ENCODE measurements at regions not wholly inside any gene's neighbourhood (a gene's known extent, or its start where the extent isn't known, plus 50 kb on each side); places are given as distances from the start of the nearest gene placed in this dataset.

DNA sequence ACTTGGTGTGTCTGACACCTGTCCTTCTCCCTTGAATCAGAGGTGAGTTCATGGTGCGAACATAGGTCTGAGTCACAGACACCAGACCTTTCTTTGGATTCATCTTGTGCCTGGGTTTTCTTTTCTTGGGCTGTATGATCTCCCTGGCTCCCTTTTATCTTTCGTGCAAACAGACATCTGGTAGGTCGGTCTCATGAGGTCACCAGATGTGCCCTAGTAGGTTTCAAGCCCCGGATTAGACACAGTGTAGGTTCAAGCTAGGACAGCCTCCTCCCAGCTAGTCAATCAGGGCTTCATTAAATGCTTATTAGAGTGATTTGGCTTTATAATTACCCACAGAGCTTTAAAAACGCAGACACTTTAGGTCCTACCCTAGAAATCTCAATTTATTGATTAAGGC, 106.0 kb upstream of the MYO10 start (continued):
- no peak for TF ChIP-seq NFYB (IDR thresholded peaks at IDR 0.05; ENCODE audit: extremely low read depth, insufficient read length)
- TF ChIP-seq BCL6 (CRISPR knock-in tag; IDR thresholded peaks at IDR 0.05), result no peak
- TF ChIP-seq, protein P1, sequence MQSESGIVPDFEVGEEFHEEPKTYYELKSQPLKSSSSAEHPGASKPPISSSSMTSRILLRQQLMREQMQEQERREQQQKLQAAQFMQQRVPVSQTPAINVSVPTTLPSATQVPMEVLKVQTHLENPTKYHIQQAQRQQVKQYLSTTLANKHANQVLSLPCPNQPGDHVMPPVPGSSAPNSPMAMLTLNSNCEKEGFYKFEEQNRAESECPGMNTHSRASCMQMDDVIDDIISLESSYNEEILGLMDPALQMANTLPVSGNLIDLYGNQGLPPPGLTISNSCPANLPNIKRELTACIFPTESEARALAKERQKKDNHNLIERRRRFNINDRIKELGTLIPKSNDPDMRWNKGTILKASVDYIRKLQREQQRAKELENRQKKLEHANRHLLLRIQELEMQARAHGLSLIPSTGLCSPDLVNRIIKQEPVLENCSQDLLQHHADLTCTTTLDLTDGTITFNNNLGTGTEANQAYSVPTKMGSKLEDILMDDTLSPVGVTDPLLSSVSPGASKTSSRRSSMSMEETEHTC (IDR thresholded peaks at IDR 0.05), result no peak

DNA sequence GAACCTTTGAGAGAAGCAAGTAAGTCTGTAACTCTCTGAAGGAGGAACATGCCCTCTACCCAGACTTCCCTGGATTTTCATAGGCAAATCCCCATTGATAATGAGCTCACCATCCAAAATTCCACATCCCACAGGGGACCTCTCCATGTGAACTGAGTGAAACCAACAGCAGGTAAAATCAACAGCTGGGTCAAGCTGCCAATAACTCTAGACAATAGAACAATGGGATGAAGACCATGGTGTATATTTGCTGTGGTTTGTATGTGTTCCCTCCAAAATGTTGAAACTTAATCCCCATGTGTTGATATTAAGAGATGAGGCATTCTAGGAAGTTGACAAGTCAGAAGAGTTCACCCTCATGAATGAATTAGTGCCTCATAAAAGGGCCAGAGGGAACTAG, 110.2 kb upstream of the MYO10 start:
- Histone ChIP-seq H3K9ac (ENCODE audit: insufficient read depth in 1 of 2, low read depth in 2 of 2, low read length in 2 of 2) (no peak overlapping the region), H2AFZ (ENCODE audit: low read depth, low read length) (no peak overlapping the region), H3K4me1 (replicated peaks in 1 of 2; ENCODE audit: control insufficient read depth in 2 of 2, insufficient read depth in 2 of 2, low read length in 2 of 2) (no peaks in the 10 kb centered on the region), H3K79me2 (ENCODE audit: control insufficient read depth, insufficient read depth, low read length) (no peaks in the 10 kb centered on the region), H3K4me3 (no peak overlapping the region), H3K9me1 (ENCODE audit: control insufficient read depth, insufficient read depth, low read length) (no peaks in the 10 kb centered on the region), H3K27me3 (ENCODE audit: control insufficient read depth in 2 of 2, insufficient read depth in 2 of 2, low read length in 2 of 2) (peaks cover 0 to 4% of the 10 kb centered on the region in 2 experiments; a peak in 1 of 5 replicates), H3K9me3 (replicated peaks; ENCODE audit: control insufficient read depth, insufficient read depth, low read depth, low read length) (no peaks in the 10 kb centered on the region), H3K27ac (ENCODE audit: extremely low read depth, low read depth, low read length) (no peak overlapping the region), H4K20me1 (replicated peaks; ENCODE audit: control insufficient read depth, insufficient read depth, low read length) (no peaks in the 10 kb centered on the region), H3K4me2 (ENCODE audit: insufficient read depth, low read length) (no peak overlapping the region), H3K36me3 (ENCODE audit: control insufficient read depth, insufficient read depth, low read length) (no peaks in the 10 kb centered on the region)
- no peak for FAIRE-seq
- ChIA-PET POLR2A (no interaction called here), CTCF (ENCODE audit: low intra/inter-chr PET ratio) (no interaction called here)
- intact Hi-C loops (cut with micrococcal nuclease), result no loop called here
- no TSS peak for BruUV-seq (replicated peaks)
- DNase-seq (ENCODE audit: extremely low read depth in 1 of 4, low spot score in 3 of 4), result no peak
- in situ Hi-C loops (cut with MboI), result no loop called here
- no peak for ATAC-seq
- TF ChIP-seq PTBP1 (IDR thresholded peaks at IDR 0.05; ENCODE audit: low read depth, low read length) (no peak), FOXK1 (CRISPR knock-in tag; IDR thresholded peaks at IDR 0.05; ENCODE audit: borderline replicate concordance) (no peak), IFI16 (CRISPR knock-in tag; IDR thresholded peaks at IDR 0.05) (no peak), GTF2F1 (IDR thresholded peaks at IDR 0.05; ENCODE audit: low read depth, low read length) (no peak), ZC3H4 (CRISPR knock-in tag; IDR thresholded peaks at IDR 0.05; ENCODE audit: borderline replicate concordance) (no peak), SMARCC2 (IDR thresholded peaks at IDR 0.05; ENCODE audit: low read depth) (no peak), XRCC4 (IDR thresholded peaks at IDR 0.05; ENCODE audit: extremely low read depth, insufficient read depth, insufficient read length) (no peak), NCOR1 (IDR thresholded peaks at IDR 0.05) (no peak), COPS2 (conservative IDR thresholded peaks at IDR 0.05) (no peak), ZNF197 (CRISPR knock-in tag; IDR thresholded peaks at IDR 0.05; ENCODE audit: low read depth) (no peak), L3MBTL2 (IDR thresholded peaks at IDR 0.05) (no peak), TGIF2 (CRISPR knock-in tag; IDR thresholded peaks at IDR 0.05) (no peak), SUPT5H (IDR thresholded peaks at IDR 0.05) (no peak), EP400 (IDR thresholded peaks at IDR 0.05) (no peak)
- TF ChIP-seq, protein P2, sequence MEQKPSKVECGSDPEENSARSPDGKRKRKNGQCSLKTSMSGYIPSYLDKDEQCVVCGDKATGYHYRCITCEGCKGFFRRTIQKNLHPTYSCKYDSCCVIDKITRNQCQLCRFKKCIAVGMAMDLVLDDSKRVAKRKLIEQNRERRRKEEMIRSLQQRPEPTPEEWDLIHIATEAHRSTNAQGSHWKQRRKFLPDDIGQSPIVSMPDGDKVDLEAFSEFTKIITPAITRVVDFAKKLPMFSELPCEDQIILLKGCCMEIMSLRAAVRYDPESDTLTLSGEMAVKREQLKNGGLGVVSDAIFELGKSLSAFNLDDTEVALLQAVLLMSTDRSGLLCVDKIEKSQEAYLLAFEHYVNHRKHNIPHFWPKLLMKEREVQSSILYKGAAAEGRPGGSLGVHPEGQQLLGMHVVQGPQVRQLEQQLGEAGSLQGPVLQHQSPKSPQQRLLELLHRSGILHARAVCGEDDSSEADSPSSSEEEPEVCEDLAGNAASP (IDR thresholded peaks at IDR 0.05), result no peak
- TF ChIP-seq, protein P3, sequence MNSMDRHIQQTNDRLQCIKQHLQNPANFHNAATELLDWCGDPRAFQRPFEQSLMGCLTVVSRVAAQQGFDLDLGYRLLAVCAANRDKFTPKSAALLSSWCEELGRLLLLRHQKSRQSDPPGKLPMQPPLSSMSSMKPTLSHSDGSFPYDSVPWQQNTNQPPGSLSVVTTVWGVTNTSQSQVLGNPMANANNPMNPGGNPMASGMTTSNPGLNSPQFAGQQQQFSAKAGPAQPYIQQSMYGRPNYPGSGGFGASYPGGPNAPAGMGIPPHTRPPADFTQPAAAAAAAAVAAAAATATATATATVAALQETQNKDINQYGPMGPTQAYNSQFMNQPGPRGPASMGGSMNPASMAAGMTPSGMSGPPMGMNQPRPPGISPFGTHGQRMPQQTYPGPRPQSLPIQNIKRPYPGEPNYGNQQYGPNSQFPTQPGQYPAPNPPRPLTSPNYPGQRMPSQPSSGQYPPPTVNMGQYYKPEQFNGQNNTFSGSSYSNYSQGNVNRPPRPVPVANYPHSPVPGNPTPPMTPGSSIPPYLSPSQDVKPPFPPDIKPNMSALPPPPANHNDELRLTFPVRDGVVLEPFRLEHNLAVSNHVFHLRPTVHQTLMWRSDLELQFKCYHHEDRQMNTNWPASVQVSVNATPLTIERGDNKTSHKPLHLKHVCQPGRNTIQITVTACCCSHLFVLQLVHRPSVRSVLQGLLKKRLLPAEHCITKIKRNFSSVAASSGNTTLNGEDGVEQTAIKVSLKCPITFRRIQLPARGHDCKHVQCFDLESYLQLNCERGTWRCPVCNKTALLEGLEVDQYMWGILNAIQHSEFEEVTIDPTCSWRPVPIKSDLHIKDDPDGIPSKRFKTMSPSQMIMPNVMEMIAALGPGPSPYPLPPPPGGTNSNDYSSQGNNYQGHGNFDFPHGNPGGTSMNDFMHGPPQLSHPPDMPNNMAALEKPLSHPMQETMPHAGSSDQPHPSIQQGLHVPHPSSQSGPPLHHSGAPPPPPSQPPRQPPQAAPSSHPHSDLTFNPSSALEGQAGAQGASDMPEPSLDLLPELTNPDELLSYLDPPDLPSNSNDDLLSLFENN (IDR thresholded peaks at IDR 0.05; ENCODE audit: low read depth in 2 of 2, low read length in 2 of 2), result no peak
